Right ventricle myocardium inferior (tissue), 1 donor: ENCODE measurements at regions not wholly inside any gene's neighbourhood (a gene's known extent, or its start where the extent isn't known, plus 50 kb on each side); places are given as distances from the start of the nearest gene placed in this dataset.
"Not testable (repeated sequence)": the region's sequence is repeated elsewhere in the genome, so short reads cannot be mapped to it uniquely, and the experiment has no call there.

Source experiments
- ATAC-seq: fragments of 200-7000 bp; cut with Tn5 transposase; one replicate; pipeline ENCODE4 v1.9.1; 2020; ENCODE audit warnings: mild to moderate bottlenecking, moderate library complexity
- DNase-seq: peaks from one replicate; pipeline ENCODE4 v3.0.0; 2021; ENCODE audit errors: missing footprints
- intact Hi-C: fragments of 100-400 bp; cut with DNase I; formaldehyde crosslinking; loops from one replicate; pipeline ENCODE4 v1.11.0; 2022
- donor health status: DM: no; HTN: yes; CAD: no; lungs with severe emphysema.

GRCh38 chr13:82480415-82480814, 1401.9 kb downstream of the SLITRK1 start:
- DNase-seq (no peak), ATAC-seq (no peak)
- intact Hi-C loops: no loop called here

GRCh38 chr13:82477436-82477835, 1404.8 kb downstream of the SLITRK1 start:
- no peak for DNase-seq
- no peak for ATAC-seq
- intact Hi-C loops: no loop called here

- no peak for ATAC-seq
- intact Hi-C loops: no loop called here
- DNase-seq: no peak
Measured at GRCh38 chr13:82467626-82468025, 1414.6 kb downstream of the SLITRK1 start.

- intact Hi-C loops, ATAC-seq, DNase-seq: not testable (repeated sequence)
Measured at GRCh38 chr13:82459575-82459974, 1422.7 kb downstream of the SLITRK1 start.

- DNase-seq (peak; percentile 17), ATAC-seq (no peak)
- intact Hi-C loops: no loop called here
Measured at GRCh38 chr13:82458169-82458568, 1424.1 kb downstream of the SLITRK1 start.

- intact Hi-C loops, DNase-seq, ATAC-seq: not testable (repeated sequence)
Measured at GRCh38 chr13:82457548-82457947, 1424.7 kb downstream of the SLITRK1 start.

GRCh38 chr13:82447416-82448077, 1434.7 kb downstream of the SLITRK1 start:
- ATAC-seq: no peak
- intact Hi-C loops: no loop called here
- no peak for DNase-seq

- intact Hi-C loops: no loop called here
- DNase-seq (no peak), ATAC-seq (no peak)
Measured at GRCh38 chr13:82439159-82439904, 1442.9 kb downstream of the SLITRK1 start.

GRCh38 chr13:82438320-82438719, 1444.0 kb downstream of the SLITRK1 start:
- intact Hi-C loops: no loop called here
- DNase-seq: no peak
- ATAC-seq: no peak

- ATAC-seq: no peak
- intact Hi-C loops: no loop called here
Measured at GRCh38 chr13:82436099-82436585, 1446.1 kb downstream of the SLITRK1 start.

GRCh38 chr13:82432949-82433348, 1449.3 kb downstream of the SLITRK1 start:
- intact Hi-C loops: no loop called here
- DNase-seq (no peak), ATAC-seq (no peak)

More at GRCh38 chr13:82436099-82436585, 1446.1 kb downstream of the SLITRK1 start:
- no peak for DNase-seq

- no peak for ATAC-seq
- intact Hi-C loops: no loop called here
- no peak for DNase-seq
Measured at GRCh38 chr13:82412749-82413148, 1469.5 kb downstream of the SLITRK1 start.

- ATAC-seq: no peak
- intact Hi-C loops: no loop called here
Measured at GRCh38 chr13:82407321-82407720, 1475.0 kb downstream of the SLITRK1 start.

GRCh38 chr13:82374719-82375118, 1507.6 kb downstream of the SLITRK1 start:
- intact Hi-C loops: no loop called here
- no peak for ATAC-seq

More at GRCh38 chr13:82407321-82407720, 1475.0 kb downstream of the SLITRK1 start:
- no peak for DNase-seq

GRCh38 chr13:82370316-82370715, 1512.0 kb downstream of the SLITRK1 start:
- intact Hi-C loops: no loop called here
- no peak for DNase-seq
- ATAC-seq: no peak

More at GRCh38 chr13:82374719-82375118, 1507.6 kb downstream of the SLITRK1 start:
- DNase-seq: no peak

GRCh38 chr13:82364525-82364924, 1517.7 kb downstream of the SLITRK1 start:
- no peak for DNase-seq
- intact Hi-C loops: no loop called here
- no peak for ATAC-seq

- ATAC-seq (no peak), DNase-seq (no peak)
- intact Hi-C loops: no loop called here
Measured at GRCh38 chr13:82358284-82358683, 1524.0 kb downstream of the SLITRK1 start.

- no peak for ATAC-seq
Measured at GRCh38 chr13:82356667-82357410, 1525.4 kb downstream of the SLITRK1 start.

GRCh38 chr13:82344867-82345266, 1537.4 kb downstream of the SLITRK1 start:
- ATAC-seq (no peak), DNase-seq (no peak)
- intact Hi-C loops: no loop called here

More at GRCh38 chr13:82356667-82357410, 1525.4 kb downstream of the SLITRK1 start:
- DNase-seq: no peak
- intact Hi-C loops: no loop called here
